ENCODE measurements at regions not wholly inside any gene's neighbourhood (a gene's known extent, or its start where the extent isn't known, plus 50 kb on each side); places are given as distances from the start of the nearest gene placed in this dataset.
"Not testable (repeated sequence)": the region's sequence is repeated elsewhere in the genome, so short reads cannot be mapped to it uniquely, and the experiment has no call there.

DNA sequence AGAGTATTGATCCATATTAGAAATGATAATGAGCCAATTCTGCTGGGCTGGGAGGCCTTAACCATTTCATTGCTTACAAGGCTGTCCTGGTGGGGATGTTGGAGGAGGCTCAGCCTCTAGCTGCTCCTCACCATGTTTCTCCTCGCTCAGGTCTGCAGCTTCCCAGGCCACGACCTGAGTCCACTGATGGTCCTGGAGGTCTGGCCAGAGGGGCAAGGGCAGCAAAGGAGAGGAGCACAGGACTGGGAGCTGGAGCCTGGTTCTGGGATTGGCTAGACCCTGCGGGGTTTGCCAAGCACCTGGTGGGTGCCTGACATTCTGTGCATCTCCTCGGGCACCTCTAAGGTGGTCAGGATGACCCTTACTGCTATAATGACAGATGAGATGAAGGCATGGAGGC, 92.6 kb downstream of the KIF26A start:
- DNase-seq, result no peak

DNA sequence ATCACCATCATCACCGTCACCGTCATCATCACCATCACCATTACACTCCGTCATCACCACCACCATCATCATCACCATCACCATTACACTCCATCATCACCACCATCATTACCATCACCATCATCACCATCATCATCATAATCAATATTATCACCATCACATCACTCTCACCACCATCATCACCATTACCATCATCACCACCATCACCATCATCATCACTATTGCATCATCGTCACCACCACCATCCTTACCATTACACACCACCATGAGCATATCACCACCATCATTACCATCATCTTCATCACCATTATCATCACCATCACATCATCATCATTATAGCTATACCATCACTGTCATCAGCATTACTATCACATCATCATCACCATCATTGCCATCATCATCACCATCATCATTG, 93.7 kb downstream of the KIF26A start:
- no peak for DNase-seq

DNA sequence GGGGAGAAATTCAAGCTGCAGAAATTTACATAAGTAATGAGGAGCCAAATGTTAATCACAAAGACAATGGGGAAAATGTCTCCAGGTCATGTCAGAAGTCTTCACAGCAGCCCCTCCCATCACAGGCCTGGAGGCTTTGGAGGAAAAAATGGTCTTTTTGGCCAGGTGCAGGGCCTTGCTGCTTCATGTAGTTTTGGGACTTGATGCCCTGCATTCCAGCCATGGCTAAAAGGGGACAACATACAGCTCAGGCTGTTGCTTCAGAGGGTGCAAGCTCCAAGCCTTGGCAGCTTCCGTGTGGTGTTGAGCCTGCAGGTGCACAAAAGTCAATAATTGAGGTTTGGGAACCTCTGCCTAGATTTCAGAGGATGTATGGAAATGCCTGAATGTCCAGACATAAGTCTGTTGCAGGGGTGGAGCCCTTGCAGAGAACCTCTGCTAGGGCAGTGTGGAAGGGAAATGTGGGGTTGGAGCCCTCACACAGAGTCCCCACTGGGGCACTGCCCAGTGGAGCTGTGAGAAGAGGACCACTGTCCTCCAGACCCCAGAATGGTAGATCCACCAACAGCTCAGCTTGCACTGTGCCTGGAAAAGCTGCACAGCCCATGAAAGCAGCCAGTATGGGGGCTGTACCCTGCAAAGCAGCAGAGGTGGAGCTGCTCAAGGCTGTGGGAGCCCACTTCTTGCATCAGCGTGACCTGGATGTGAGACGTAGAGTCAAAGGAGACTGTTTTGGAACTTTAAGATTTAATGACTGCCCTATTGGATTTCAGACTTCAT, 95.8 kb downstream of the KIF26A start:
- not testable (repeated sequence) for DNase-seq

DNA sequence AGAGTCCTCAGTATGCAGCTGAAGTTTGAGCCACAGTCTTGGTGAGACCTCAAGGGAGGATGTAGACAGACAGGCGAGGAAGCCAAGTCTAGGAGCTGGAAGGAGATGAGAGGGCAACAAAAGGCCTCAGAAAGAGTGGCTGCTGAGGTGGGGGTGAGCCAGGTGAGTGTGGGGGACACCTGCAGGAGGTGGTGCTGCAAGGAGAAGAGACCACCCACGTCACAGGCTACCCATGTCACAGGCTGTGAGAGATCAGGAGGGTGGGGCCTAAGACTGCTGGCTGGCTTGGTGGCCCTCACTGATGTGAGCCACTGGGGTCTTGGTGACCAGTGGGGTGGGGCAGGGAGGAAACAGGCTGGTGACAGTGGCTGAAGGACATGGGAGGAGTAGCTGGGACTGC, 97.3 kb downstream of the KIF26A start:
- DNase-seq, result no peak

DNA sequence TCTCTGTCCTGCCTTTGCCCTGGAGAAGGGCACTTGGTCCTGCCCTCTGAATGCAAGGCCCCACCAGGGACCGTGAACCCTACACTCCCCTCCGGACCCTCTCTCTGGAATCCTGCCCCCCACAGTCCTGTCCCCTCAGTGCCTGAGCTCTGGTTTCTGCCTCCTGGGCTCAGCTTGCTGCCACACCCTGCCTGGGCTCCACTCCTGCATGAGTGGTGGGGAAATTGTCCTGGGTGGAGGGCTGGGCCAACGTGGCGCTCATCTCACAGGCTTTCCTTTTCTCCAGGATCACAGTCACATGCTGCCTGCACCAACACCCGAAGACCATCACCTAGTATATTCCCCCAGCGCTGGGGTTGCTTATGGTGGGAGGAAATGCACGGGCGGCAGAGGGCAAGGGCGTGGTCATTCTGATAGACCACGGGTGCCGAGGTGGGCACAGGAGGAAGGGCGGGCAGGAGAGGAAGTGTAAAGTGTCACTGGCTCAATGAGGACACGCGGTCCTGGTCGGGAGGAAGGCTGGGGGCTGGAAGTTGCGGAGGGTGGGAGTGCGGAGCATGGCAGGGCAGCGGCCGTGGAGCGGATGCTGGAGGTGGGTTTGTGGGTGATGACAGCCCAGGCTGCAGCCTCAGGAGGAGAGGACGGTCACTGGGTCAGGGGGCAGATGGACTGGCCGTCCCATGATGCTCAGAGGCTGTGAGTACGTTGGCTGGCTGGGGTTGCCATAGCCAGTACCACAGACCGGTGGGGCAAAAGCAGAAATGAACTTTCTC, 99.5 kb downstream of the KIF26A start:
- no peak for DNase-seq

DNA sequence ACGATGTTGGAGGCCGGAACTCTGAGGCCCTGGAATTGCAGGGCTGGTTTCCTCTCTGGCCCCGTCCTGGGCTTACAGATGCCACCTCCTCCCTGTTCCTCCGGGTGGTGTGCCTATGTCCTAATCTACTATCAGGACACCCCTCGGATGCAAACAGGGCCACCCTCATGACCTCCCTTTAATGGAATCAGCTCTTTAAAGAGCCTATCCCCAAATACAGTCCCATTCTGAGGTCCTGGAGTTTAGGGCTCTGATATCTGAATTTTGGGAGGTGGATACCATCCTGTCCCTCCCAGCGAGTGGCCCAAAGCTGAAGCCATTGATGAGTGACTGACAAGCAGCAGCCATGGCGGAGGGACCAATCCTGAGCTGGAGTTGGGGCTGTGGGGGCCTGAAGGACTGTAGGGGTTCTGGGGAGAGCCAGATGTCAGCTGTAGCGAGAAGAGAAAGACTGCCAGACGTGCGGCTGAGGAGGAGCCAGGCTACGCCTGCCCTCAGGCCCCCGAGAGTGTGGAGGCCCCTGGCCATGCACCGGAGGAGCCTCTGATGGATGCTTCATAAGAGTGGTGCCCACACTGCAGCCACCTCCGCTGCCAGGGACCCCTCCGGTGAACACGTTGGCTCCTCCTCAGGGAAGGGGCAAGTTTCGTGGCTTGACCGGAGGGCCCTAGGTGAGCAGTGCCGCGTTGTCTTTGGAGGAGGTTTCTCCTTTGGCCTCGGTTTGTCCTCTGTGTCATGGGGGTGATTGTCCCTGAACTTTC, 100.2 kb downstream of the KIF26A start:
- DNase-seq, result no peak

DNA sequence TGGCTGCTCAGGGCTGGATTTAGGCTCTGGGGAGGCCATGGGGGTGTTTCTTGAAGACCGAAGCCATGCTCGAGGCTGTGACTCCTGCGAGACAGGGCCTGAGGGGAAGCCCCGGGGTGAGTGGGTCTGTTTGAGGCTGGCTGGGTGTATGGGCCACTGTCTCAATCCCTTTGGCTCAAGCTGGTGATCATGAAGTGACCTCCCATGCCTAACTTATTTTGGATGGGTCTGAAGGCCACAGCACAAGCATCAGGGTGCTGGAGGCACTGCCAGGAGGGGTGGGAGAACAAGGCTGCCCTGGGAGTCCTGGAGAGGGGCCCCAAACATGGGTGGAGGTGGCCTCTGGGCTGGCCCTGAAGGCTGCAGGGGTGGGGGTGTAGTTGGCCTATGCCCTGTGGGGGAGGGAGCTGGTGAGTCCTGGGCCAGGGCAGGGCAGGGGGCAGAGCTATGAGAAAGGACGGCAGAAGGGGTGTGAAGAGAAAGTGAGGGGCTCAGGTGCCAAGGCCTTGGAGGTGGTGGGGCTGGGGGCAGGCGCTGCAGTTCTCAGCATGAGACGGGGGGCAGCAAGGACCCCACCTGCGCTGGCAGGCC, 100.9 kb downstream of the KIF26A start:
- DNase-seq, result no peak

DNA sequence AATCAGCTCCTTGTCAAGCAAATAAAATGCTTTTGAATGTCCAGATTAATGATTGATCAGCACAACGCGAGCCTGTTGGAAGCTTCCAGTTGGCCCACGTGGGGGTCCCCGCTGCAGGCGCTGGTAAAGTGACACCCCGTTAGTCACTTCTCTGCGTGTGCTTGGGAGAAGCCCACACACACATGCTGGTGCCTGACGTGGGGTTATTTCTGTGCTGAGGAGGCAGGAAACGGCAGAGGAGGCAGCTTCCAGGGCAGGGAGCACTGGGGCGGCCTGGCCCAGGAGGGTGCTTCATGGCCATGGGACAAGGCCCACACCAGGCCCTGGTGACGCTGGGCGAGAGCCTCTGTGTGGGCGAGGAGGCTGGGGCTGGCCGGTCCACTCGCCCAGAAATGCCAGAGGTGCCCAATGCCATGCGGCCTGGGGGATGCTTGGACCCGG, 101.5 kb downstream of the KIF26A start:
- no peak for DNase-seq

DNA sequence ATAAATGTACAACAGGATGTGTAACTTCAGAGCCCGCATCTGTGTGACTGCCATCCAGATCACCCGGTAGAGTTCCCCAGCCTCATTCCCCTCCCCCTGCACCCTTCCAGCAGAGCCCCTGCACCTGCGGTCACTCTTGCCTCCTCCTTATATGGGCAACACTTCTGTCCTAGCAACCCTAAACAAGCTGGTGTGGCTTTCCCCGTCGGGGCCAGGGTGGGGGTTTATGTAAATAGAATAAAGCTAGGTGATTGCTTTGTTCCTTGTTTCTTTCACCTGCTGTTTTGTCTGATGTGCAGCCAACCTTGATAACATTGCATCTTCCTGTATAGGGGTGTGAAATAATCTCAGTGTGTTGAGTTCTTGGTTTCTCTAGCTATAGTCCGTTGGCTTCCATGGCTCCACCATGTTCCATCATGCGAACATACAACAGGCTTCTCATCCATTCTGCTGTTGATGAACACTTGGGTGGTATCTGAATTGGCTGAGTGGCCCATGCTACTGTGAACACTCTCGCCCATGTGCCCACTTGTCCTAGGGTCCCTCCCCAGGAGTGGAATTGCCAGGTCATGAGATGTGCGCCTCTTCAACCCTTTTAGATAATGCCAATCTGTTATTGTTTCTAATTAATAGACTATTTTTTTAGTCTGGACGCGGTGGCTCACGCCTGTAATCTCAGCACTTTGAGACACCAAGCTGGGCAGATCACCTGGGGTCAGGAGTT, 102.2 kb downstream of the KIF26A start:
- DNase-seq, result no peak

DNA sequence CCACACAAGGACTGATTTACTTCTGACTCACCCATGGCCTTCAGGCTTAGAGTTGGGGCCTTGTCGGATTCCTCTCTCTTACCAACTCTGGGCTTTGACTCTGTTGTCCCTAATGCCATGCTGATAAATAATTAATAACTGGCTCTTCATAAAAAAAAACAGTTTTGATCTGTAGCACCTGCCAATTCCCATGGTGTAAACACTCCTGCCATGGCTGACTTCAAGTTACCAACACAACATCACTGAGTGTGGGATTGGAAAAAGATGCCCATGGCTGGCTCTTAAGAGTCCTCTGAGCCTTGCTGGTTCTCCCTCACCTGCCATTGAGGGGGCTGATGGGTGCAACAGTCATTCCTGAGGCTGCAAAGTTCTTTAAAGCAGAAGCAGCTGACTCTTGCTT, 104.8 kb downstream of the KIF26A start:
- DNase-seq, result no peak

DNA sequence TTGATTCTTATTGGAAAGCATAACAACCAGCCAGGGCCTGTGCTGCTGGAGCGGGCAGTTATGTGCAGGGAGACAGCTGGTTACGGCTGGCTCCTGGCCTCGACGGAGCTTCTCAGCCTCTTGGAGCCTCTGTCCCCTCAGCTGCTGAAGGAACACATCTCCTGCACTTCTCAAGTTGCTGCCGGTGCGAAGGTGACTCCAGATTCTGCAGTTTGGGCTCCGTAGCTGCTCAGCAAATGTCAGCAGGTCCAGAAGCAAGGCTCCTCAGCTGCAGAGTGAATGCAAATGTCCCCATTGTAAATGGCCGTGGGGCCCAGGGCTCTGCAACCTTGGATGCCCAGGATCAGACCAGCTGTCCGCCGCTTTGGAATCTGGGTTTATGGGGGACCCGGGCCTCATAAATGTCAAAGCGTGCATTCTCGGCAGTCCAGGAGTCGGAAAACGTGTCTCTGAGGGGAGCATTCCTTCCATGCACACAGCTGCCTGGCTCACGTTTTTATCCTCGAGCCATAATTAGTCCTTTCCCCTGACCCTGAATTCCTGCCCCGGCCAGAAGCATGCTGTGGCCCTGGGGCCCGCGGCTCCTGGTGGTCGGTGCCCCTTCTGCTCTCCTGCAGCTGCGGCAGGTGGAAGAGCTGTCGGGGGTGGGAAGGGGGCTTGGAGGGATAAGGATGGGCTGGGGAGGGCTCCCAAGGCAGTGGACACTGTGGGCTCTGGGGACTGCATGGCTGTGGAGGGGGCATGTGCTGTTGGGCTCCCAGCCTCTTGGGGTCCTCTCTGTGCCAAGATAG, 106.0 kb downstream of the KIF26A start:
- no peak for DNase-seq

DNA sequence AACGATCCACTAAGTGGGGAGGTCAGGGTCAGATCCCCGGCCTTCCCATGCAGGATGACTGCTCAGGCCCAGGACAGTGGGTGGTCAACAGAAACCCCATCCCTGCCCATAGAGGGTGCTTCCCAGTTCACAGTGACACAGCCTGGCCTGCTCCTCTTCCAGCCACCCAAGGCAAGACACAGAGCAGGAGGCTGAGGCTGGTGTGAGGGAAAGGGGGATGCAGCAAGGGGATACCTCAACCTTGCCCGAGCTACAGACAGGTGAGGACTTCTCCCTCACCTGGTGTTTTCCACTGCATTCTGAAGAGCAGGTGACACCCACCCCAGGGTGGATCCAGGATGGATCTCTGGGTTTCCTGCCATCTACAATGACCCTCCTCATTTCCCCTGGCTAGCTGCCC, 106.7 kb downstream of the KIF26A start:
- no peak for DNase-seq

DNA sequence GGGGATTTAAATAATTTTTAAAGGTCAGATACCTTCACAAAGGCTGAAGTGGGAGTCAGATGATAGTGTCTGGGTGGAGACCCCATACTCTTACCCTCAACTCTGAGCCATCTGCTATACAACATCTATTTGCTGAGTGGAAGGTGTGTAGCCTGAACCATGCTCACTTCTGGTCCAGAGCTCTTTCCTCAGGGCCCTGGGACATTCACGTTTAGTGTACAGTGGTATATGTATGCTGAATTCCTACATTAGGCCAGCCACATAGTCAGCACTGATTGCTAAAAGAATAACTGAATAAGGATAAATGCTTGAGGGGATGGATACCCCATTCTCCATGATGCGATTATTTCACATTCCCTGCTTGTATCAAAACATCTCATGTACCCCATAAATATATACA, 107.3 kb downstream of the KIF26A start:
- DNase-seq, result no peak

DNA sequence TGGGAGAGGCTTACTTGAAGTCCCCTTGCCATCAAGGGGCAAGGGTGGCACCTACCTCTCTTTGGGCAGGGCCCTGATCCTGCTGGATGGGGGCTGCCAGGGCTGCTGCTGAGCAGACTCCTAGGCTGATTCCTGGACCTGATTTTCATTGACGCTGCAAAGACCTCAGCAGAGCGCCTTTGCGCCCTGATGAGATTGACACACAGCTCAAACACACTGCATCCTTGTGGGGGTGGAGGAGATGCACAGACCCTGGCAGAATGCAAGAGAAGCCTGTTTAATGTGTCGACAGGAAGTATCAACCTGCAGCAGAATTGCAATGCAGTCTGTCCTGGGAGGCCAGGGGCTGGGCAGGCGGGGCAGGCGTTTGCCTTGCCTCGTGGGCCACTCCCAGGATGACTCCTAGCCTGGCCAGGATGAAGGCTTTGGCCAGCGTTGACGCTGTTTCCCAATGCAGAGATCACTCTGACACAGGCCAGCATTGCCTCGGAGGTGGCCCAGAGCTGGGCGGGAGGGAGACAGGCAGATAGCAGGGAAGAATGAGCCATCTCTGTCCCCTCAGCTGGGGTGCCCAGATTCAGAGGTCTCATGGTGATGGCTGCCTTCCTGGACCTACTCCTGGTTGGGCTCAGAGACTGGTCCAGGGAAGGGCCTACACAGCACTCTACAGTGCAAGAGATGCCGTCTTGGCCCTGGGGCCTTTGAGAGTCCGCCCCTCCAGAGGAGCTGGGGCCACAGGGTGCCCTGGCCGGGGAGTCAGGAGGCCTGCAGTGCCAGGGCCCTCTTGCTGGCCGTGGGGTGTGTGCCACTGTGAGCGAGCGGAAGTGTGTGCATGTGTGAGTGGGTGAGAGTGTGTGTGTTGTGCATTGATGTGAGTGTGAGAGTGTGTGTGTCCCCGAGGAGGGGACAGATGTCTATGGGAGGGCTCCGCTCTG, 108.3 kb downstream of the KIF26A start:
- no peak for DNase-seq

DNA sequence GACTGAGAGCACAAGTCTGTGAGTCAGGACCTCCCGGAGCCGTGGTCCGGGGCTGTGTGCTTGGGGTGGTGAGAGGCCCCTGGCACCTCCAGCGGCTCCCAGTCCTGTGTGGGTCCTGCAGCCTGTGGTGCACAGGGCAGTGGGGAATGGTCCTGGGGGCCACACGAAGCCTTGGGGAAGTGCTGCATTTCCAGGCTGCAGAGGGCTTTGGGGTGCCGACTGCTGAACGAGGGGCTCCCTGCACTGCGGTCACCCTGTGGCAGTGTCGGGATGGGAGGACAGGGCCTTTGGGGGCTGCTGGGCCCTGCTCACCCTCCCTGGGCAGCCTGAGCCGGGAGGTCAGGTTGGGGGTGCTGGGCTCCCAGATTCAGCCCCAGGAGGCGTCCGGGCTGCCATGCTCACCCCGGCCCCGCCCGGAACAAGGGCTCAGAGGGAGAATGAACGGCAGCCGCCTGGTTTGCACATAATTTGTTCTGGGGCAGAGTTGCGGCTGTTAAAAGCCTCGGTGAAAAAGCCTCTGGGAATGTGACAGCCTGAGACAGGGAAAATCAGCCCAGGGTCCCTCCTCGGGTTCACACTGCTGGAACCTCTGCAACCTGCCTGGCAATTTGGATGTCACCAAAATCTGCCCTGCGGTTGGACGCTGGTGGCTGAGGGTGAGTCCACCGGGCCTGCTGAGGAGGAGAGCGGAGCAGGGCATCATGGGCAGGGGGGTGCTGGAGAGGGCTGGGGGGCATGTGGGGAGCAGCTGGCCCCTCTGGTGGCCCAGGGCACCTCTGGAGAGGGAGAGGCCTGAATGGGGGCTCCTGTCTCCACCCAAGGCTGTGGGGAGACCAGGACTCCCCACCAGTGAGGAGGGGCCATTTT, 109.2 kb downstream of the KIF26A start:
- no peak for DNase-seq

DNA sequence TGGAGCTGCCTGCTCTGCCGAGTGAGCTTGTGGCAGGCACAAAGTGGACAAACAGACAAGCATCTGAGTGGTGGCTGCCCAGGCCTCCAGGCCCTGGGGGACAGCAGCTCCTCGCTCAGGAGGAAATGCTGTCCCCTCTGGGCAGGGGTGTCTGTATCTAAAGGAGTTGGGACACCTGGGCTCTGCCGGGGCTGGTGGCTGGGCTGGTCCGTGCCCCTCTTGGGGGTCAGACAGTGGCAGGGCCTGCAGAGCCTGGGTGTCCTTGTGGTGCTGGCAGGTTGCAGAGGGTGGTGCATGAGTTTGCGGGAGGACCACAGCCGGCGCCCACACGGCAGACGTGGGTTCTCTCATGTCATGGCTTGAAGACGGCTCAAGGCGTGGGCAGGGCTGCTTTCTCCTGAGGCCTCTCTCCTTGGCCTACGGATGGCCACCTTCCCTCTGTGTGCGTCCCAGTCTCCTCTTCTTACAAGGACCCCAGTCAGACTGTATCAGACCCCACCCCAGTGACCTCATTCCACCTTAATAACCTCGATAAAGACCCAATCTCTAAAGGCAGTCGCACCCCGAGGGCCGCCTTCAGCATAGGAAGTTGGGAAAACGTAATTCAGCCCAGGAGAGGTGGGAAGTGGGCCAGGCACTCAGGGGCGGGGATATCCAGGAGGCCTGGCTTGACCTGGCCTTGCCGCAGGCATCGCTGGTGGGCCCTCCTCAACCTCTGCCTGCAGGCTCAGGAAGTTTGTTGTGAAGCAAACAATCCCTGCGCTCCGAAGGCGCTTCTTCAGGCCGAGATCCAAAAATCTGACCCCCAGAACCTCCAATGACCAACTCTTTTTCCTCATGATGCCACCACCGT, 110.0 kb downstream of the KIF26A start:
- DNase-seq, result no peak

DNA sequence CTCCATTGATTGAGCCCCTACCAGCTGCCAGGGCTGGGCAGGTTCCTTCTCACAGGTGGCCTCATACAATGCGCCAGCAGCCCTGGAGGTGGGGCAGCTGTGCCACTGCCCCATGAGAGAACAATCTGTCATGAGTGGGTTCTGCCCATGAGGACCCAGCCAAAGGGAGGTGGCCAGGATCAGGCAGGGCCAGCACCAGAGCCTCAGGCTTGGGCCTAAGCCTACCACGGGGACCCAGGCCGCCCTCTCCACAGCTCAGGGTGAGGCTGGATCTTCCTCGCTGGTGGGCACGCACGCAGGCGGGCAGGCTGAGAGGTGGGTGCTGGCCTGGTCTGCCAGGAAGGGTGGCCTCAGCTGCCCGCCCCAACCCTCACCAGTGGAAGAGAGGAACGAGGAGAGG, 110.7 kb downstream of the KIF26A start:
- DNase-seq, result no peak

DNA sequence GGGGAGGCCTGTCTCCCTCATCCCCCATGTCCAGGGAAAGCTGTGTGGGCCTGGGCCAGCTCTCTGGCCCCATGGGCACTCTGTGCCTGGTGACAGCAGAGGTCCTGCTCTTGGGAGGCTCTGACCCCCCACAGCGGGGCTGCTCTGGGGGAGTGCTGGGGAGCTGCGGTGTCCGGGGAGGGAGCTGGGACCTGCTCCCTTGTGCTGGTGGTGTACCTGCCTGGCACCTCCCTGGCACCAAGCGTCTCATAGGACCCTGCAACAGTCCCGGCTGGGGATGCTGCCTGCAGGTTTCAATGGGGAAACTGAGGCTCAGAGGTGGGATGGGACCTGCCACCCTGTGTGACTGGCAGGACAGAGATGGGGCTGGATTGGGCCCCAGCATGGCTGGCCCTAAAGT, 111.3 kb downstream of the KIF26A start:
- DNase-seq, result no peak

DNA sequence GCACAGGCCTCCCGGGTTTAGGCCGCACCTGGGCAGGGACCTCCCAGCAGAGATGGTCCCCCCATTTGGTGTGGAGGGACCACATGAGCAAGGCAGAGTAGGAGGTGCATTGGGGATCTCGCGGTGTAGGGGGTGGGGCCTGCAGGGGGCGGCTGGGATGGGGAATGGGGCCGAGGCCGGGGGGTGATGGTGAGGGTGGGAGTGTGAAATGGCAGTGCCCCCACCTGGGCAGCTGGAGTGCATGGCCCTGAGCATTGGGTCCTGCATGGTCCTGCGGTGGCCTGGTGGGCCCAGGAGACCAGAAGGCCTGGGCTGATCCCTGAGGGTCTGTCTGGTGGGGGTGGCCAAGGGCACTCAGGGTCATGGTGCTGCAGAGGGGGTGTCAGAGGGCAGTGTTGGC, 111.8 kb downstream of the KIF26A start:
- DNase-seq, result no peak

Measured in hematopoietic multipotent progenitor cell treated with erythropoietin and hydrocortisone succinate and interleukin-3 and kit ligand, for 4 days (in vitro differentiated cells).